Keratinocyte (primary cell): ENCODE measurements at regions not wholly inside any gene's neighbourhood (a gene's known extent, or its start where the extent isn't known, plus 50 kb on each side); places are given as distances from the start of the nearest gene placed in this dataset.

ENCODE experiments used
- DNase-seq: peaks from one replicate; pipeline ENCODE4 v3.0.0-alpha.2; 2011; ENCODE audit warnings: low read depth, missing footprints, low spot score
- FAIRE-seq: peaks from 2 replicates; lab custom pipeline; 2011; peaks lifted over from hg19 to GRCh38; lab: Jason Lieb, UNC
- H2AFZ ChIP-seq: 2 replicates; pipeline ENCODE4 v1.6.0; 2012; ENCODE audit warnings: low read length, control low read depth, inconsistent platforms; ENCODE audit not compliant: control insufficient read depth
- H3K27ac ChIP-seq: 2 replicates; pipeline ENCODE4 v1.5.1; 2011; ENCODE audit warnings: low read length; ENCODE audit not compliant: control insufficient read depth, insufficient read depth
- H3K27me3 ChIP-seq: 3 replicates; pipeline ENCODE4 v1.6.0; 2011; ENCODE audit warnings: low read length; ENCODE audit not compliant: control insufficient read depth, insufficient read depth; ENCODE audit errors: extremely low read depth
- H3K36me3 ChIP-seq, 2 experiments: 2 replicates in 1 of 2; 3 replicates in 1 of 2; pipeline ENCODE4 v1.5.1; 2011; ENCODE audit warnings: low read length in 2 of 2, mild to moderate bottlenecking in 1 of 2; ENCODE audit not compliant: control insufficient read depth in 2 of 2, insufficient read depth in 2 of 2; ENCODE audit errors: extremely low read depth in 1 of 2
- H3K4me1 ChIP-seq: 3 replicates; pipeline ENCODE4 v1.5.1; 2011; ENCODE audit warnings: low read length; ENCODE audit not compliant: control insufficient read depth, insufficient read depth; ENCODE audit errors: extremely low read depth
- H3K4me2 ChIP-seq: 3 replicates; pipeline ENCODE4 v1.6.0; 2011; ENCODE audit warnings: low read depth, low read length; ENCODE audit not compliant: control insufficient read depth, insufficient read depth; ENCODE audit errors: extremely low read depth
- H3K4me3 ChIP-seq, 3 experiments: fragments of 200-600 bp in 1 of 3; sonication (generic) in 1 of 3; 2 replicates in 2 of 3; 3 replicates in 1 of 3; pipeline ENCODE4 v1.5.1; 2011 to 2016; ENCODE audit warnings: low read length in 3 of 3, mild to moderate bottlenecking in 3 of 3, control low read depth in 2 of 3, inconsistent platforms in 1 of 3, low read depth in 1 of 3, mixed read lengths in 1 of 3, mixed run types in 1 of 3, moderate library complexity in 1 of 3; ENCODE audit not compliant: control insufficient read depth in 2 of 3, insufficient read depth in 2 of 3; ENCODE audit errors: extremely low read depth in 1 of 3
- H3K79me2 ChIP-seq: 2 replicates; pipeline ENCODE4 v1.6.0; 2012; ENCODE audit warnings: low read length; ENCODE audit not compliant: control insufficient read depth, insufficient read depth
- H3K9ac ChIP-seq: 3 replicates; pipeline ENCODE4 v1.6.0; 2011; ENCODE audit warnings: low read length; ENCODE audit not compliant: control insufficient read depth, insufficient read depth; ENCODE audit errors: extremely low read depth
- H3K9me1 ChIP-seq: 3 replicates; pipeline ENCODE4 v1.6.0; 2011; ENCODE audit warnings: low read length; ENCODE audit not compliant: control insufficient read depth, insufficient read depth; ENCODE audit errors: extremely low read depth
- H3K9me3 ChIP-seq: 2 replicates; pipeline ENCODE4 v1.5.1; 2012; ENCODE audit warnings: low read depth, low read length; ENCODE audit not compliant: control insufficient read depth
- H4K20me1 ChIP-seq: 3 replicates; pipeline ENCODE4 v1.6.0; 2011; ENCODE audit warnings: low read length; ENCODE audit not compliant: control insufficient read depth, insufficient read depth; ENCODE audit errors: extremely low read depth
- EZH2 ChIP-seq: IDR thresholded peaks from one replicate; pipeline ENCODE4 v1.6.1; 2012; ENCODE audit warnings: inconsistent platforms, mild to moderate bottlenecking, low read length, moderate library complexity
- dilution Hi-C: fragments of 300-500 bp; cut with MboI; formaldehyde crosslinking; loops from one replicate; pipeline ENCODE4 v1.7.0; 2020; ENCODE audit warnings: low sequenced_read_pairs; ENCODE audit not compliant: extremely low pct_ligation_motif_present
- TF ChIP-seq, protein P1 (sequence below), 3 experiments: IDR thresholded peaks in 1 of 3; conservative IDR thresholded peaks in 1 of 3; optimal IDR thresholded peaks in 1 of 3; 2 replicates in 2 of 3; 3 replicates in 1 of 3; pipeline versions ENCODE3 to v1.5.1; 2011; ENCODE audit warnings: low read length in 3 of 3, mild to moderate bottlenecking in 3 of 3, moderate library complexity in 2 of 3, control low read depth in 1 of 3, inconsistent platforms in 1 of 3; ENCODE audit not compliant: insufficient read depth in 2 of 3; ENCODE audit errors: extremely low read depth in 1 of 3

DNA sequence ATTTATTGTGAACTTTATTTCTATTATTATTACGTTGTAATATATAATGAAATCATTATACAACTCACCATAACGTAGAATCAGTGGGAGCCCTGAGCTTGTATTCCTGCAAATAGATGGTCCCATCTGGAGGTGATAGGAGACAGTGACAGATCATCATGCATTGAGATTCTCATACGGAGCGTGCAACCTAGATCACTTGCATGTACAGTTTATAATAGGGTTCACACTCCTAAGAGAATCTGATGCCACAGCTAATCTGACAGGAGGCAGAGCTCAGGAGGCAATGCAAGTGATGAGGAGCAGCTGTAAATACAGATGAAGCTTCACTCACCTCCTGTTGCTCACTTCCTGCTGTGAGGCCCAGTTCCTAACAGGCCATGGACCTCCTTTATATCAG is 2170.2 kb downstream of the PCDH7 start:
- Histone ChIP-seq H3K9ac (no peak overlapping the region), H3K4me1 (no peaks in the 10 kb centered on the region), H3K27ac (no peak overlapping the region), H3K9me1 (no peaks in the 10 kb centered on the region), H3K4me3 (no peak overlapping the region), H3K79me2 (no peaks in the 10 kb centered on the region), H3K9me3 (no peaks in the 10 kb centered on the region), H3K4me2 (no peak overlapping the region), H3K27me3 (no peaks in the 10 kb centered on the region), H4K20me1 (no peaks in the 10 kb centered on the region), H3K36me3 (no peaks in the 10 kb centered on the region), H2AFZ (no peak overlapping the region)
- DNase-seq (no peak), FAIRE-seq (no peak)
- no peak for TF ChIP-seq EZH2
- TF ChIP-seq, protein P1, sequence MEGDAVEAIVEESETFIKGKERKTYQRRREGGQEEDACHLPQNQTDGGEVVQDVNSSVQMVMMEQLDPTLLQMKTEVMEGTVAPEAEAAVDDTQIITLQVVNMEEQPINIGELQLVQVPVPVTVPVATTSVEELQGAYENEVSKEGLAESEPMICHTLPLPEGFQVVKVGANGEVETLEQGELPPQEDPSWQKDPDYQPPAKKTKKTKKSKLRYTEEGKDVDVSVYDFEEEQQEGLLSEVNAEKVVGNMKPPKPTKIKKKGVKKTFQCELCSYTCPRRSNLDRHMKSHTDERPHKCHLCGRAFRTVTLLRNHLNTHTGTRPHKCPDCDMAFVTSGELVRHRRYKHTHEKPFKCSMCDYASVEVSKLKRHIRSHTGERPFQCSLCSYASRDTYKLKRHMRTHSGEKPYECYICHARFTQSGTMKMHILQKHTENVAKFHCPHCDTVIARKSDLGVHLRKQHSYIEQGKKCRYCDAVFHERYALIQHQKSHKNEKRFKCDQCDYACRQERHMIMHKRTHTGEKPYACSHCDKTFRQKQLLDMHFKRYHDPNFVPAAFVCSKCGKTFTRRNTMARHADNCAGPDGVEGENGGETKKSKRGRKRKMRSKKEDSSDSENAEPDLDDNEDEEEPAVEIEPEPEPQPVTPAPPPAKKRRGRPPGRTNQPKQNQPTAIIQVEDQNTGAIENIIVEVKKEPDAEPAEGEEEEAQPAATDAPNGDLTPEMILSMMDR (optimal IDR thresholded peaks at IDR 0.05 in 1 of 3, IDR thresholded peaks at IDR 0.05 in 1 of 3, conservative IDR thresholded peaks at IDR 0.05 in 1 of 3; ENCODE audit: extremely low read depth in 1 of 3, insufficient read depth in 2 of 3, low read length in 3 of 3): no peak
- dilution Hi-C loops: no loop called here

DNA sequence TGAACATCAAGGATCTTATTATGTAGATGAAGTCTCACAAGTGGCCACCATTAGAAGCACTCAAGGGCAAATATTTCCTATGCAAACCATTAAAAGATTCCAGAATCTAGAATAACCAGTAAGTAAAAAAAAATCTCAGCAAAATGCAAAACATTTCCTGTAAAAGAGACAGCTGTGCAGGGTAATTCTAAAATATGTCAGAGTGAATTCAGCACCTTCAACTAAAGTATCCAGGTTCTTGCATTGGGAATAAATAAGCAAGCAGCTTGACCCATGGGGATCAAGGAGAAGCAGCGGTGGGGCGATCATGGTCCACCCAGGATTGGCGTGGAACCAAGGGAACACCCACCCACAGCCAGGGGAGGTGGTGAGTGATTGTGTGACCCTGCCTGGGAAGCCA is 2188.9 kb downstream of the PCDH7 start:
- no peak overlapping the region for H3K9ac ChIP-seq
- no peaks in the 10 kb centered on the region for H3K79me2 ChIP-seq
- DNase-seq (no peak), FAIRE-seq (no peak)
- no peak overlapping the region for H3K4me2 ChIP-seq
- no peak overlapping the region for H3K27ac ChIP-seq
- no peaks in the 10 kb centered on the region for H3K36me3 ChIP-seq
- no peak overlapping the region for H2AFZ ChIP-seq
- no peaks in the 10 kb centered on the region for H3K9me1 ChIP-seq
- peaks cover 2% of the 10 kb centered on the region for H3K9me3 ChIP-seq
- dilution Hi-C loops: no loop called here
- no peaks in the 10 kb centered on the region for H4K20me1 ChIP-seq
- H3K27me3 ChIP-seq: no peaks in the 10 kb centered on the region
- no peak overlapping the region for H3K4me3 ChIP-seq
- TF ChIP-seq, protein P1 (optimal IDR thresholded peaks at IDR 0.05 in 1 of 3, IDR thresholded peaks at IDR 0.05 in 1 of 3, conservative IDR thresholded peaks at IDR 0.05 in 1 of 3; ENCODE audit: extremely low read depth in 1 of 3, insufficient read depth in 2 of 3, low read length in 3 of 3): no peak
- TF ChIP-seq EZH2: no peak
- no peaks in the 10 kb centered on the region for H3K4me1 ChIP-seq
